NCI-H1092 treated with DMSO at 0.1 percent for 48 hours (cell line): ENCODE measurements at regions not wholly inside any gene's neighbourhood (a gene's known extent, or its start where the extent isn't known, plus 50 kb on each side); places are given as distances from the start of the nearest gene placed in this dataset.
"Not testable (repeated sequence)": the region's sequence is repeated elsewhere in the genome, so short reads cannot be mapped to it uniquely, and the experiment has no call there.

ENCODE experiments used
- DNase-seq: peaks from one replicate; lab custom pipeline; 2025; lab: John Stamatoyannopoulos, UW

DNA sequence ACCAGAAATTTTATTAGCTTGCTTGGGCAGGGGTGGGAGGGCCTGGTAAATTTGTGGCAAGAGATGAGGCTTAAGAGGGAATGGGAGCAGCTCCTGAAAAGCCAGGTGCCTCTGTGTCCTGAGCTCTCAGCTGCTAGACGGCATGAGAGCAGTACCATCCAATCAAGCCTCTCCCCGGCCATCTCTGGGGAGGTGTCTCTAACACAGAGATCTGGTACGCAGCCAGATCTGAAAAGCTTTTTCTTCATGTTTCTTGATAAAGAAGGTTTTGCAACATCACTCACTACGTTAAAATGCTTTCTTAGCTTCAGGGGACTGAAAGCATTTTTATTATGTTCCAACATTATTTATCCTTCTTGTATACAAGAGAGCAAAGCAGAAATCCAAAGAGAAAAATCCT is 488.2 kb downstream of the RBFOX1 start:
- DNase-seq, result no peak

DNA sequence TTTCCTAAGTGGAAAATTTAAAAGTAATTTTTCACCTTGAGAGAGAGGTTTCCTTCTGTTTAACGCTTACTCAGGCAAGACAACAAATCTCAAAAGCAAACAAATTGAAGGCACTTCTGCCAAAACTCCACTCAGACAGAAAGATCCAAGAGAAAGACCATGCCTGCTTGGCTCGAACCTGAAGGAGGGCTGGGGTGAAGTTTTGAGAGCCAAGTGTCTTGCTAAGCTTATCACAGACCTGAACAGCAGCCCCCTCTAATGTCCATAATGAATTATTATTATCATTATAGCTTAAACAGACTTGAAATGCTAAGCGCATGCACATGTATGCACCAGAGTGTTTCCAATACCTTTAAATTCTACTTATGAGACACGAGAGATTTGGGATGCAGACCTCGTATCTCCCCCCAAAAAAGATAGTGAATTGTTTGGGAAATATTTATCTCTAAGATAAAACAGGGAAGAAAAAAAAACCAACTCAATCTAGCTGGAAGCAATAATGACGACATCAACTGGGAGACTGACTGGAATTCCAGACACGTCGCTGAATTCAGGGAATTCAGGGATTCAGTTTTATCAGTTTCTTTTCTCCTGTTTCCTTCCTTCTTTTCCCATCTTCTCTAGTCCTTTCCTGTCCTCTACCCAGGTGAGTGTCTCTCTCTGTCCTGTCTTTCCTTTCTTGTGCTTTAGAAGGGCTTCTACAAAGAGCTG is 473.2 kb downstream of the RBFOX1 start:
- no peak for DNase-seq

DNA sequence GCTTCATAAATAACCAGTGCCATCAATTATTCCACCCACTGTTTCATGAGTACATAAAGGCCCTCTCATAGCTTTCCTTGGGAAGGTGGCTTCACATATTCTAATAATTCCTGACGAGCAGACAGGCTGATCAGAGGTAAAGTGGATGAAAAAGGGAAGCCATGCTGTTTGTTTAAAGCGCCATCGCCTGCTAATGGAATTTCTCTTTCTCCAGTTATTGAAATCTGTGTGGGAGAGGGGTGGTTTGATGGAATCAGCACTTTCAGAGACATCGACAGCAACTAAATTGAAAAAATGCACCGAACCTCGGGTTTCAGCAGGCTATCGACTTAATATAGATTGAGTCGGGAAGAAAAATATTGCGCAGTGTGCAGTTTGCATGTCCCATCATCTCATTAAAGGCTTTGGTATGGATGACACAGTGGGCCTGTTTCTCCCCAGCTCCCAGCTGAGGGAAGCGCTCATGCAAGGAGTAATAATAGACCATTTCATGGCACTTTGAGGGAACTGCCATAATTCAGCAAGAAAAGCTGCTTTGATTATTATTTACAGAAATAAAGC is 472.1 kb downstream of the RBFOX1 start:
- DNase-seq, result no peak

DNA sequence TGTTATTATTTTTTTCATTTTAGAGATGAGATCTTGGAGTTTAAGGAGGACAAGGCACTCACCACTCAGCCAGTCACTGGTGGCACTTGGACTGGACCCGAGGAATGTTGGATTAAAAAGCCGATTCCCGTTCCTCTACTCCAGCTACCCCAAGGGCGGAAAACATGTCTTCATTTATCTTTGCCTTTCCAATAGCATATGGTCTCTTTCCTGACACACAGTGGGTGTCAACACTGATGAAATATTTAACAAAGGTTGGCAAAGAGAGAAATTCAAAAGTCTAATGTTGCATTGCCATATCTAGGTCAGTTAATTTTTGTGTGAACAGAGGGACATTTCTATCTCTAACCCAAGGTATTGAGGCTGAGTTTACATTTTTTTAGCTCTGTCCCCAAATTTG is 459.7 kb downstream of the RBFOX1 start:
- no peak for DNase-seq

DNA sequence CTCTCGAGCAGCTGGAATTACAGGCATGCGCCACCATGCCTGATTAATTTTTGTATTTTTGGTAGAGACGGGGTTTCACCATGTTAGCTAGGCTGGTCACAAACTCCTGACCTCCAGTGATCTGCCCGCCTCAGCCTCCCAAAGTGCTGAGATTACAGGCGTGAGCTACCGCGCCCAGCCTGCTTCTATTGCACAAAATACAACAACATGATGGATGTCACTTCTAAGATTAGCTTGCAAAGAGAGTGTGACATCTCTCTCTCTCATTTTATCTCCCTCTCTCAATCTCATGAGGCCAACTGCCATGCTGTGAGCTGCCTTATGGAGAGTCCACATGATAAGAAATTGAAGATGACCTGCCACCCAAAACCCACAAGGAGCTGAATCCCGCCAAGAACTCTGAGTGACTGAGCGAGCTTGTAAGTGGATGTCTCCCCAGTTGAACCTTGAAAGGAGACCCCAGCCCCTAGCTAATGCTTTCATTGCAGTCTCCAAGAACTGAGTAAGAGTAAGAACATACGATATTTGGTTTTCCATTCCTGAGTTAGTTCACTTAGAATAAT is 458.5 kb downstream of the RBFOX1 start:
- no peak for DNase-seq

DNA sequence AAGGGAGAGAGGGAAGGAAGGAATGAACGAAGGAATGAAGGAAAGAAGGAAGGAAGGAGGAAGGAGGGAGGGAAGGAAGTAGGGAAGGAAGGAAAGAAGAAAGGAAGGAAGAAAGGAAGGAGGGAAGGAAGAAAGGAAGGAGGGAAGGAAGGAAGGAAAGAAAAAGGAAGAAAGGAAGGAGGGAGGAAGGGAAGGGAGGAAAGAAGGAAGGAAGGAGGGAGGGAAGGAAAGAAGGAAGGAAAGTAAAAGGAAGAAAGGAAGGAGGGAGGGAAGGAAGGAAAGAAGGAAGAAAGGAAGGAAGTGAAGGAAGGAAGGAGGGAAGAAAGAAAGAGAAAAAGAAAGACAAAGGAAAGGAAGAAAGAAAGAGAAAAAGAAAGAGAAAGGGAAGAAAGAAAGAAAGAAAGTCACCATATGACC is 442.4 kb downstream of the RBFOX1 start:
- no peak for DNase-seq

DNA sequence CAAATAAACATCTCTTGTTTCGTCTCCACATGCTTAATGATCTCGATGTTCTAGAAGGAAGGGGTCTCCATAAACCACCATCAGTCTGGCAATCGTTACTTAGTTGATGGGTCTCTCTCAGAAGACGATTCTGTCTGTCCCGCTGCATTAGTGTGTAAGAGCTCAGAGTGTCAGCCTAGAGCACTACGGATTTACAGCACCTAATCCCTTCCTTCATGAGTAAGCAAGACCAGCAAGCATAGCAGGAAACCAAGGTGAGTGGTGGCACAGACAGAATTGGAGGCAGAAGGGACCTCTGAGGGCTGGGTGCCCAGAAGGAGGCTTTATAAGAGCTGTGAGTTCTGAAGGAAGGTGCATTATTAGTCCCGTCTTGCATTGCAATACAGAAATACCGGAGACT is 440.1 kb downstream of the RBFOX1 start:
- DNase-seq, result no peak

DNA sequence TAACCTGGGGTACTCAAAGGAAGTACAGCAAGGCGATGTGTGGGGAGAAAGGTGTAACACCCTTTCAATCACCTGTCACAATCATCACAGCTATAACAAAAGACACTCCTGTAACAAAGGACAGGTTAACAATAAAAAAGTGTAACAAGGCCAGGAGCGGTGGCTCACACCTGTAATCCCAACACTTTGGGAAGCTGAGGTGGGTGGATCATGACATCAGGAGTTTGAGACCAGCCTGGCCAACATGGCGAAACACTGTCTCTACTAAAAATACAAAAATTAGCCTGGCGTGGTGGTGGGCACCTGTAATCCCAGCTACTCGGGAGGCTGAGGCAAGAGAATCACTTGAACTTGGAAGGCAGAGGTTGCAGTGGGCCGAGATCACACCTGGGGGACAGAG is 436.4 kb downstream of the RBFOX1 start:
- DNase-seq, result not testable (repeated sequence)

DNA sequence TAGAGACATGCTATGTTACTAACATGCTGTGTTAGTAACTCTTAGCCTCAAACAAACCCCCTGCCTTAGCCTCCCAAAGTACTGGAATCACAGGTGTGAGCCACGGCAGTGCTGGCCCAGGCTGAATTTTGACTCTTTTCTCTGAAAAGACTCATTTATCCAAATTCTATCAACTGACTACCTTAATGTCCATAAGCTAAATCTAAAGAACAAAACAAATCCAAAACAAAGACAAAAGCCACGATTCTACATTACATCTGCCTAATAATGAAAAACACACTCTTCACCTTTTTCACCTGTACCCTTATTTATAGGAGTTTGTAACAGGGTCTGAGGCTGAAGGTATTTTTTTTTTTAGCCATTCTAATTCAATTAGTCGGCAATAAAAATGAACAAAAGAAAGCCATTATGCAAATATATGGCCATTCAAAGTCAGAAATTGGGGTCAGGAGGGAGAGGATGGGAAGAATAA is 432.5 kb downstream of the RBFOX1 start:
- no peak for DNase-seq

DNA sequence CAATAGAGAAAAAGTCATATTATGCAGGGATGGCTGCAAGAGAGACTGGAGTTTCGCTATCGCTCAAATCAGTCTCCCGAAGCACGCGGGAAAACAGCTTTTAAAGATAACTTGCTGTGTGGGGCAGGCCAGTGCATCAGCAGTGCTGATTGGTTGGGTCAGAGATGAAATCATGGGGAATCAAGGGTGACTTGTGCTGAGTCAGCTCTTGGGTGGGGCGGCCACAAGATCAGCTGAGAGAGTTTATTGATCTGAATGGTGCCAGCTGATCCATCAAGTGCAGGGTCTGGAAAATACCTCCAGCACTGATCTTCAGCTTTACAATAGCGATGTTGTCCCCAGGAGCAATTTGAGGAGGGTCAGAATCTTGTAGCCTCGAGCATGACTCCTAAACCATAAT is 430.5 kb downstream of the RBFOX1 start:
- no peak for DNase-seq
